ENCODE measurements at regions not wholly inside any gene's neighbourhood (a gene's known extent, or its start where the extent isn't known, plus 50 kb on each side); places are given as distances from the start of the nearest gene placed in this dataset.

DNA sequence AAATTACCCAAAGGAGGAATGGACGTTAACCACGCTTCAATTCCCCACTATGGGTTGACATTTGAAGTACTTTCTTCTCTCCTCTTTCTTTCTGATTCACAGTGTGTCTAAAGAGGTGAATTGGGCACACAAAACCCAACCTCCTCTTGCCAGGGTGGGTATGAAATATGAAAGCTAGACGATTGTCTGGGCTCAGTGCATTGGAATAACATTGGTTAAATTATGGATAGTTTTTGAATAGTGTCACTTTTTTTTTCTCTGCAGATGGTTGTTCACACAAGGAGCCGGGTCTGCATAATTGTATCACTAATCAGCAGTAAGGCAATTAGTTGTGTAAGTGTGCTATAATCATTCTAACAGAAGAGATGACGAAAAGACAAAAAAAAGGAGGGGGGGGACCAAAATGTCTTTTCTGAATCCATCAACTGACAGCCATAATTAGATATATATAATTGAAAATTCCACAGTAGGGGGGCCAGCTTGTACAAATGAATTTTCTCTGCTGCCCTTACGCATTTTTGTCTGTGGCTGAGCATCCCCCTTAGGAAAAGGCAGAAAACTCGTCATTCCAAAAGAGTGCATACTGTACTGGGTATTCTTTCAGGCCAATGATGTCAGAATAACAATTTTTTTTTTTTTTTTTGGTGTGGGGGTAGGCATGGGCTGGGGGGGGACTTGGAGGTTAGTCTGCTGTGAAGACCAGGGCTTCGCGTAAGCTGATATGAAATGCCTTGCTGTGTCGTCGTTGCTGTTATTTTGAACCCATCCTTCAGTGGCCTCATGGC lies 307.5 kb upstream of the SALL1 start:
- H3K4me1 ChIP-seq (ENCODE audit: control insufficient read depth, insufficient read depth, low read length) = no peaks in the 10 kb centered on the region
- no peak overlapping the region for H3K27ac ChIP-seq (ENCODE audit: low read length)
- no peak overlapping the region for H3K4me3 ChIP-seq (ENCODE audit: low read length)
- DNase-seq = no peak
- H3K9me3 ChIP-seq (replicated peaks; ENCODE audit: control insufficient read depth, low read depth, low read length) = no peaks in the 10 kb centered on the region
- 79% methylated on average over 6 of the region's 11 CpGs for WGBS (ENCODE audit: insufficient coverage)
- H3K36me3 ChIP-seq (ENCODE audit: control insufficient read depth, insufficient read depth, low read length) = no peaks in the 10 kb centered on the region
- H3K27me3 ChIP-seq (ENCODE audit: control insufficient read depth, insufficient read depth, low read length) = no peaks in the 10 kb centered on the region

GRCh38 chr16:51457775-51458174 lies 306.7 kb upstream of the SALL1 start:
- no peaks in the 10 kb centered on the region for H3K36me3 ChIP-seq (ENCODE audit: control insufficient read depth, insufficient read depth, low read length)
- 45% methylated on average over 2 of the region's 7 CpGs for WGBS (ENCODE audit: insufficient coverage)

DNA sequence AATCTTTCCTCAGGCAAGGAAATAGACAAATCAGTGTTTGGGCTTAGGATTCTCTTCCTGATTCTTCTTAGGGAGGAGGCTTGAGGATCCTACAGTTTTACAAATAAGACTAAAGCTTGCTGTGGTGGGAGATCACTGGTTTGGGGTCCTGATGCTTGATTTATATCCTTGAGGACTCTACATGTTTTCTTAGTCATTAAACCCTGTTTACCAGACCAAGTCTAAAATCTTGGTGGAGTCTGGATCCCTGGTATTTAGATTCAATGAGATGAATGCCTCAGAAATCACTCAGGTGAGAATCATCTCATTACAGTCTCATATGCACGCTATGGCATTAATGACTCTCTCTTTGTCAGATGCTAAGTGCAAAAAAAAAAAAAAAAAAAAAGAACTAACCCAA lies 304.3 kb upstream of the SALL1 start:
- Histone ChIP-seq H3K36me3 (ENCODE audit: control insufficient read depth, insufficient read depth, low read length) (no peaks in the 10 kb centered on the region), H3K4me3 (ENCODE audit: low read length) (no peak overlapping the region), H3K9me3 (replicated peaks; ENCODE audit: control insufficient read depth, low read depth, low read length) (no peaks in the 10 kb centered on the region), H3K27ac (ENCODE audit: low read length) (no peak overlapping the region), H3K4me1 (ENCODE audit: control insufficient read depth, insufficient read depth, low read length) (no peaks in the 10 kb centered on the region), H3K27me3 (ENCODE audit: control insufficient read depth, insufficient read depth, low read length) (no peaks in the 10 kb centered on the region)
- DNase-seq = no peak
- no CpG with 5 or more reads among the region's 1 CpG for WGBS (ENCODE audit: insufficient coverage)

More at GRCh38 chr16:51457775-51458174, 306.7 kb upstream of the SALL1 start:
- no peaks in the 10 kb centered on the region for H3K27me3 ChIP-seq (ENCODE audit: control insufficient read depth, insufficient read depth, low read length)
- H3K9me3 ChIP-seq (replicated peaks; ENCODE audit: control insufficient read depth, low read depth, low read length) = no peaks in the 10 kb centered on the region
- no peaks in the 10 kb centered on the region for H3K4me1 ChIP-seq (ENCODE audit: control insufficient read depth, insufficient read depth, low read length)
- H3K27ac ChIP-seq (ENCODE audit: low read length) = no peak overlapping the region
- DNase-seq = no peak
- H3K4me3 ChIP-seq (ENCODE audit: low read length) = no peak overlapping the region

- no CpG with 5 or more reads among the region's 1 CpG for WGBS (ENCODE audit: insufficient coverage)
- Histone ChIP-seq H3K4me1 (ENCODE audit: control insufficient read depth, insufficient read depth, low read length) (no peaks in the 10 kb centered on the region), H3K9me3 (replicated peaks; ENCODE audit: control insufficient read depth, low read depth, low read length) (no peaks in the 10 kb centered on the region), H3K27me3 (ENCODE audit: control insufficient read depth, insufficient read depth, low read length) (no peaks in the 10 kb centered on the region), H3K4me3 (ENCODE audit: low read length) (no peak overlapping the region), H3K27ac (ENCODE audit: low read length) (no peak overlapping the region), H3K36me3 (ENCODE audit: control insufficient read depth, insufficient read depth, low read length) (no peaks in the 10 kb centered on the region)
- no peak for DNase-seq
These were observed 302.2 kb upstream of the SALL1 start for GRCh38 chr16:51453251-51453650.

- H3K4me3 ChIP-seq (ENCODE audit: low read length) = no peak overlapping the region
- no peaks in the 10 kb centered on the region for H3K36me3 ChIP-seq (ENCODE audit: control insufficient read depth, insufficient read depth, low read length)
- no CpG with 5 or more reads among the region's 3 CpGs for WGBS (ENCODE audit: insufficient coverage)
- H3K9me3 ChIP-seq (replicated peaks; ENCODE audit: control insufficient read depth, low read depth, low read length) = no peaks in the 10 kb centered on the region
- H3K4me1 ChIP-seq (ENCODE audit: control insufficient read depth, insufficient read depth, low read length) = no peaks in the 10 kb centered on the region
- peak; percentile 16 for DNase-seq
- H3K27ac ChIP-seq (ENCODE audit: low read length) = no peak overlapping the region
- H3K27me3 ChIP-seq (ENCODE audit: control insufficient read depth, insufficient read depth, low read length) = no peaks in the 10 kb centered on the region
These were observed 299.8 kb upstream of the SALL1 start for GRCh38 chr16:51450909-51451308.

GRCh38 chr16:51450376-51450775 lies 299.3 kb upstream of the SALL1 start:
- no peaks in the 10 kb centered on the region for H3K9me3 ChIP-seq (replicated peaks; ENCODE audit: control insufficient read depth, low read depth, low read length)
- 32% methylated on average over 4 of the region's 7 CpGs for WGBS (ENCODE audit: insufficient coverage)
- H3K4me3 ChIP-seq (ENCODE audit: low read length) = no peak overlapping the region
- no peaks in the 10 kb centered on the region for H3K4me1 ChIP-seq (ENCODE audit: control insufficient read depth, insufficient read depth, low read length)
- H3K27me3 ChIP-seq (ENCODE audit: control insufficient read depth, insufficient read depth, low read length) = no peaks in the 10 kb centered on the region
- no peaks in the 10 kb centered on the region for H3K36me3 ChIP-seq (ENCODE audit: control insufficient read depth, insufficient read depth, low read length)
- DNase-seq = peak; percentile 36
- H3K27ac ChIP-seq (ENCODE audit: low read length) = no peak overlapping the region

- WGBS (ENCODE audit: insufficient coverage) = no CpG with 5 or more reads among the region's 8 CpGs
- no peak overlapping the region for H3K4me3 ChIP-seq (ENCODE audit: low read length)
- no peaks in the 10 kb centered on the region for H3K27me3 ChIP-seq (ENCODE audit: control insufficient read depth, insufficient read depth, low read length)
- DNase-seq = no peak
- no peaks in the 10 kb centered on the region for H3K9me3 ChIP-seq (replicated peaks; ENCODE audit: control insufficient read depth, low read depth, low read length)
- no peaks in the 10 kb centered on the region for H3K36me3 ChIP-seq (ENCODE audit: control insufficient read depth, insufficient read depth, low read length)
- no peaks in the 10 kb centered on the region for H3K4me1 ChIP-seq (ENCODE audit: control insufficient read depth, insufficient read depth, low read length)
- no peak overlapping the region for H3K27ac ChIP-seq (ENCODE audit: low read length)
These were observed 298.4 kb upstream of the SALL1 start for GRCh38 chr16:51449441-51449840.

DNA sequence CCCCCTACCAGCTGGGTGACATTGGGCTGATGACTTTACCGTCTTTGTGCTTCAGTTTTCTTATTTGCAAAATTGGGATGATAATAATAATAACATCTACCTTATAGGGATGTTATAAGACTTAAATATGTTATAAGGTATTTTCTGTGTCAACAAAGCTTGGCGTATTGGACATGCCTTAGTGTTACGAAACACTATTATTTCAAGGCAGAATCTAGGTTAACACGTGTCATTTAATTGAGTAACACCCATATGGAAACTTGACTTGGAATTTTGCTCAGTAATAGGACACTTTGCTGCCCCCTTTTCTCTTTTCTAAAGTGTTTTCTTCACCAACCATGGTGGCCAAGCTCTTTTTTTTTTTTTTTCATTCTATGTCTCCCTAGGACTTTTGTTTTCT lies 294.2 kb upstream of the SALL1 start:
- no CpG with 5 or more reads among the region's 4 CpGs for WGBS (ENCODE audit: insufficient coverage)
- Histone ChIP-seq H3K27me3 (ENCODE audit: control insufficient read depth, insufficient read depth, low read length) (peaks cover 7% of the 10 kb centered on the region), H3K9me3 (replicated peaks; ENCODE audit: control insufficient read depth, low read depth, low read length) (no peaks in the 10 kb centered on the region), H3K27ac (ENCODE audit: low read length) (no peak overlapping the region), H3K4me3 (ENCODE audit: low read length) (no peak overlapping the region), H3K4me1 (ENCODE audit: control insufficient read depth, insufficient read depth, low read length) (peaks cover under 1% of the 10 kb centered on the region), H3K36me3 (ENCODE audit: control insufficient read depth, insufficient read depth, low read length) (no peaks in the 10 kb centered on the region)
- DNase-seq = no peak

- no peak overlapping the region for H3K4me3 ChIP-seq (ENCODE audit: low read length)
- WGBS (ENCODE audit: insufficient coverage) = 100% methylated on average over 1 of the region's 1 CpG
- H3K9me3 ChIP-seq (replicated peaks; ENCODE audit: control insufficient read depth, low read depth, low read length) = no peaks in the 10 kb centered on the region
- peaks cover 7% of the 10 kb centered on the region for H3K4me1 ChIP-seq (ENCODE audit: control insufficient read depth, insufficient read depth, low read length)
- no peak overlapping the region for H3K27ac ChIP-seq (ENCODE audit: low read length)
- peaks cover 11% of the 10 kb centered on the region for H3K27me3 ChIP-seq (ENCODE audit: control insufficient read depth, insufficient read depth, low read length)
- DNase-seq = no peak
- no peaks in the 10 kb centered on the region for H3K36me3 ChIP-seq (ENCODE audit: control insufficient read depth, insufficient read depth, low read length)
These were observed 292.9 kb upstream of the SALL1 start for GRCh38 chr16:51443934-51444333.

- no peaks in the 10 kb centered on the region for H3K36me3 ChIP-seq (ENCODE audit: control insufficient read depth, insufficient read depth, low read length)
- peaks cover 11% of the 10 kb centered on the region for H3K27me3 ChIP-seq (ENCODE audit: control insufficient read depth, insufficient read depth, low read length)
- 59% methylated on average over 3 of the region's 8 CpGs for WGBS (ENCODE audit: insufficient coverage)
- peaks cover 7% of the 10 kb centered on the region for H3K4me1 ChIP-seq (ENCODE audit: control insufficient read depth, insufficient read depth, low read length)
- DNase-seq = no peak
- H3K9me3 ChIP-seq (replicated peaks; ENCODE audit: control insufficient read depth, low read depth, low read length) = no peaks in the 10 kb centered on the region
- no peak overlapping the region for H3K27ac ChIP-seq (ENCODE audit: low read length)
- no peak overlapping the region for H3K4me3 ChIP-seq (ENCODE audit: low read length)
These were observed 291.2 kb upstream of the SALL1 start for GRCh38 chr16:51442141-51442870.
